GM21529 (cell line): ENCODE measurements at regions not wholly inside any gene's neighbourhood (a gene's known extent, or its start where the extent isn't known, plus 50 kb on each side); places are given as distances from the start of the nearest gene placed in this dataset.

Experiments
- ATAC-seq: cut with Tn5 transposase; IDR thresholded peaks from one replicate; pipeline ENCODE4 v1.9.1; 2021; ENCODE audit not compliant: unreplicated experiment

- ATAC-seq: no peak
Observed at GRCh38 chr10:105473170-105473569, 832.1 kb downstream of the SORCS3 start.

DNA sequence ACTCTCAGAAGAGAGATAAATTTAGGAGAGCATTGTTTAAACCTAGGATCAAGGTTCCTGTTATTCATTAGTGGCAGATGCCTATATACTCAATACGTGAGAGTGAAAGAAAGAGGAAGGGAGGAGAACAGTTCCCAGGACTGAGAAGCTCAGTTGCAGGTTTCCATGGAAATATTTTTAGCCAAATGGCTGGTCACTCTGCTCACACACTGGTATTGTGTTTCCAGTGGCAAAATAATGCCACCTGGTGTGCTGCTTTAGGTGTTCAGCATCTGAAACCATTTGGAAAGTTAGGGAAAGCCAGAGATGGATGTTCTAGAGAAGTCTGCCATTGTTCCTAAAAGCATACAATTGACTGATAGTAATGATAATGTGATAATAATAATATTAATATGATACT is 827.7 kb downstream of the SORCS3 start:
- no peak for ATAC-seq

DNA sequence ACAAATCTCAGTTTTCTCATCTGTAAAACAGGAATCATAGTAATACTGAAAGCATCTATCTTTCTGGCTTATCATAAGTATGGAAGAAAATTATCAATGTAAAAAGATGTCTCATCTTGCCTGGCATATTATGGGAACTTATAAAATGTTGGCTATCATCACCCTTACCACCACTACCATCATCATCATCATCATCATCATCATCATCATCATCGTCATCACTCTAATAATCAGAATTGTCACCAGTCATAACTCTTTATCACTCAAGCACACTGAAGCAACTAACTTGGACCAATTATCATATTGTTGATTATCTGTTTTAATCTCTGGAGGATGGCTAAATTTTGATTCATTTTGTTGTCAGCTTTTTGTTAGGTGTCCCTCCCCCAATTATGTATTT is 825.4 kb downstream of the SORCS3 start:
- no peak for ATAC-seq

DNA sequence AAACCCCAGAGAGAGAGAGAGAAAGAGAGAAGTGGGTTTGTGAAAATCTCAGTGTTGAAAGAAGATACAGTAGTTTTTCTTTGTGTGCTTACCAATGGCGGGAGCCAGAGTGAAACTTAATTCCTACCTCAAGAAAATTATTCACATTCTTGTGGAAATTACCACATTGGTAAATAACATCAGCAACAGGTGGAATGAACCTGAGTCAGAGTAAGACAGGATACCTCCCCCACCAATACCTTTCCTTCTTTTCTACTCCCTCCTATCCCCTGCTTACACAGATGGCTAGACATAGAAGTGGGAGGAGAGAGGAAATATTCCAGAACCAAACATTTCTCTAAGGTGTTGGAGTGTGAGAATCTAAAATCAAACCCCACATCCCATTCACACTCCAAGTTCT is 793.9 kb downstream of the SORCS3 start:
- no peak for ATAC-seq

- ATAC-seq: no peak
Observed at GRCh38 chr10:105413997-105414396, 772.9 kb downstream of the SORCS3 start.

GRCh38 chr10:105409370-105409769 is 768.3 kb downstream of the SORCS3 start:
- ATAC-seq: no peak

GRCh38 chr10:105406488-105406887 is 765.4 kb downstream of the SORCS3 start:
- no peak for ATAC-seq

- ATAC-seq: no peak
Observed at GRCh38 chr10:105398202-105398601, 757.1 kb downstream of the SORCS3 start.

DNA sequence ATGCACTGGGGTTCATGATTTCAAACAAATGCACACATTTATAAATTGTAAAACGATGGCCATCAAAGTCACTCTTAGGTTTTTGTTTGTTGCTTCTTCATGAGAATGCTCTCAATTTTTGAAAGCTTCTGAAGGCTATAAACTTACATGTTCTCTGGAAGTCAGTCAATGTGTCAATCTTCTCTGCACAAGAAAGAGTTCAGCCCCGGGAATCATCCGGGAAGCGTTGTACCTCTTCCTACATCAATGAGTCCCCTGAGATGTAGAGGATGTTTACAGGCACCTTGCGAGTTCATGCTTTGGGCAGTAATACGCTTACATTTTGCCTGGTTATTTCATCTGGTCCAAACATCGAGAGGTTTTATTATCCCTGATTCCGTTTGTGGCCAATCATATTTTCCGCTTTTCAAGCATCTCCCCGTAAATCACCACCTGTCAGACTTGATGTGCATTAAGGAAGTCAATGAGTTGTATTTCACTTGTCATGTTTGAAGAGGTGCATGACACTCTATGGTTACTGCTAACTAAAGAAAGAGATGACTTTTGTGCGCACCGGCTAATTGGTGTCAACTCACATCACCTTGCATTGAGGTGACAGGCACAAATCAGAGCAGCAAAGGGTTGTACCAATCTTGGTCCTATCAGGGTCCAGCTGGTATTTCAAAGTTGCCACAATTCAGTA is 750.7 kb downstream of the SORCS3 start:
- ATAC-seq: no peak

DNA sequence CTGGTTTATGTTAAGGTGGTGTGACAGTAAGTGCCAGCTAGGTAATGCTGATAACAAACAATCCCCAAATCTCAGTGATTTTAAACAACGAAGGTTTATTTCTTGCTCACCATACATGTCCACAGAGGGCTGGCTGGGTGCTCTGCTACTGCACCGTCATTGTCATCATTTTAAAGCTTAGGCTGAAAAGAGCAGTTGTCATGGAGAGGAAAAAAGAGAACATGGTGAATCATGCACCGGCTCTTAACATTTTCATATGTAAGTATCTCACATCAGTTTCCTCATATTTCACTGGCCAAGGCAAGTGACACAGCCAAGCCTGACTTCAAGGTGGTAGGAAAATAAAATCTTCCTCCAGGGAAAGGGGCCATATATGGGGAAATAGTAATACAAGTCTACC is 746.9 kb downstream of the SORCS3 start:
- ATAC-seq: no peak

DNA sequence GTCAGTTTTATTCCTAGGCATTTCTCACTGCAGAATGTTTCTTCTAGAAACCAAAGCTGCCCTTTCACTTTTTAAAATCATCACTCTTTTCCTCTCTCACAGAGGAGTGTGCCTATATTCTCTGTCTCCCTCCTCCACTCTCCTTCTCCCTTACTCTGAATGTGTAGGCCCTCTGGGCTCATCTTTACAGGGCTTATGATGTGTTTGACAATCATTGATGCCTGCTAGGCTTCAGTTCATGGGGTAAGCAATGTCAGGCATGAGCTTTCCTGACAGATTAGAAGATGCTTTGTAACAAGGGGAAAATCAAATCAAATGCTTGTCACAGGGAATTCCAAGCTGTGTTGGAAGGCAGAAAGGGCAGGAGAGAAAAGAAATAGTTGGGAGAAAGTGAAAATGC is 742.9 kb downstream of the SORCS3 start:
- ATAC-seq: no peak

- ATAC-seq: no peak
Observed at GRCh38 chr10:105370692-105371091, 729.6 kb downstream of the SORCS3 start.

GRCh38 chr10:105359708-105360107 is 718.6 kb downstream of the SORCS3 start:
- no peak for ATAC-seq

GRCh38 chr10:105358911-105359310 is 717.8 kb downstream of the SORCS3 start:
- ATAC-seq: no peak

GRCh38 chr10:105356626-105357025 is 715.5 kb downstream of the SORCS3 start:
- no peak for ATAC-seq

DNA sequence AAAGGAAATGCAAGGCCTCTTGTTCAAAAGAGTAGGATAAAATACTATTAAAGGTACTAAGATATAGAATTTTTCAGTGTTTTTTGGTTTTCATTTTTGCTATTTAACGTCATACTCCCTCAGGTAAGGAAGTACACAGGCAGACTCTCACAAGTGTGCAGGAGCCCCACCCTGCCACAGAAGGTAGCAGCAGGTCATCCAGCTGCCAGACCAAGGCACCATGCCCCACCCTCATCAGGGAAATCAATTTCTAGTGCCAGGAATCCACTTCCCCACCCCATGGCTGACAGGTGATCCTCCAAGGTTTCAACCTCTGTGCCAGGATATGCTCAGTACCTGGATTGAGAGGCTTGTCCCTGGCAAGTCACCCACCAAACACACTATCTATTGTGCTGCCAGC is 712.9 kb downstream of the SORCS3 start:
- no peak for ATAC-seq

DNA sequence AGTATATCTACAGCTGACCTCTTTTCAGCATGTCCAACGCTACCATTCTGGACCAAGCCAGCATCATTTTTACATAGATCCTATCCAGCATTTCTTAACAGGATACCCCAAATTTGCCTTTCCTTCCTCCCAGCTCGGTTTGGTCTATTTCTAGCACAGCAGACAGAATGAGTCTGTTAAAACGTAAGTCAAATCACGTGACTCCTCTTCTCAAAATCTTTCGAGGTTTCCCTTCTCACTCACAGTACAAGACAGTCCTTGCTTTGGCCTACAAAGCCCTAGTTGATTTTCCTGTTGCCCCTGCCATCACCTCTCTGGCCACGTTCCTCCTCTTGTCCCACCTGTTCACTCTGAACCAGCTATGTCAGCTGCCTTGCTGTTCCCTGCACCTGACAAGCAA is 711.7 kb downstream of the SORCS3 start:
- ATAC-seq: no peak

GRCh38 chr10:105352281-105352680 is 711.2 kb downstream of the SORCS3 start:
- no peak for ATAC-seq

DNA sequence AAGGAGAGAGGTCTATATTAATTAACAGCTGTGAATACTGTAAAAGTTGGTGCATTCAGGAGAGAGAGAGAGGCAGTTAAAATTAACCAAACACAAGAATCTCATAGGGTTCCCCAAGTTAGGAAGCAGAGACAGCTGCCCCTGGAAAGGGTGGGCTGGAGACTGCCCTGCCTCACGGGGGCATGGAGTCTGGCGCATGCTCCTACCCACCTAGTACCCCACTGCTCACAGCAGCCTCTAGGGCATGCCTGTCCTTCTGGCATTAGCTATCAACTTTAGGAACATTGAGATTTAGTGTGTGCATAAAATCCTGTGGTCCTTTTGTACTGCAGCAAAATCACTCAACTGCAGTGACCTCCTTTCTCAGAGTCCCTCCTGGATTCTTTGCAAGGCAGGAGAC is 710.1 kb downstream of the SORCS3 start:
- ATAC-seq: no peak

GRCh38 chr10:105347487-105347886 is 706.4 kb downstream of the SORCS3 start:
- ATAC-seq: no peak

DNA sequence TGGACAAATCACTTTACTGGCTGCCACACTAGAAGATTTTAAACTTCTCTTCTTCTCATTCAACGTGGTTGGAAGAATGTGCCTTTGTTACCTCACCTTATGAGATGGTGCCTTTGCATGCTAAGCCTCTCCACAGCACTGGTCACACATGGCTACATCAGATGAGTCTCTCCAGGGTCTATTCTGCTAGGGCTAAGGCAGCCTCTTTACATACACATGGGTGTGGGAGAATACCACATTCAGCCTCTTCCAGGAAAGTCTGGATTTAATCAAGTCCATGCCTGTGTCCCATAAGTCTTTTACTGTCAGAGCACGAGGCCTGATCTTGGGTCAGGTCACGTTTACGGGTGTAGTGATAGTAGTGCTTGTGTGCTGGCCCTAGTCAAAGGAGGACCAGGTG is 701.5 kb downstream of the SORCS3 start:
- no peak for ATAC-seq

- no peak for ATAC-seq
Observed at GRCh38 chr10:105339669-105340068, 698.6 kb downstream of the SORCS3 start.

DNA sequence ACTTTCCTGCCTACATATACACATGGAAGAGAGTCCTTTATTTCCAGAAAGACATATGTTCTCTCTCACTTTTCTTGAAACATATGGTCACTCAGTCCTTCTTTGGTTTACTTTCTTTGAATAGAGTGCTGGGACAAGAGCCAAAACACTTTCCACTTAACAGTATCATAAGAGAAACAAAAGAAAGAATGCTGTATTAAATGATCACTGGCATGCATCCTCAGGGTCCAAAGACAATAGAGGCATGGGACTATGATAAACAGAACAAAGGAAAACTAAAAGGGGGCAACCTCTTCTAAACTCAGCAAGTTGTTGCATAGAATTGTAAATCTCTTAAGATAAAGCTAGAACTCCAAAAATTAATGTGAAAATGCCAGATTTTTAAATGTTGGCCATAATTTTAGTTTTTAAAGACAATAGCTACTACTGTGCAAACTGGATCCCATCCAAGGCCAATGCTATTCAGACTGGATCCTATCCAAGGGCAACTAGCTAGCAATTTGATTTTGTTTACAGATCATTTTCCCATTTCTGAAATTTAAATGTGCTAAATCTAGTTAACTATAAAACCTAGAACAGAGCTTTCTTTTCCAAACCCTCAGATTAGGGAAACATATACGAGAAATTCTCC is 687.5 kb downstream of the SORCS3 start:
- ATAC-seq: no peak
